GM21717 (cell line): ENCODE measurements at regions not wholly inside any gene's neighbourhood (a gene's known extent, or its start where the extent isn't known, plus 50 kb on each side); places are given as distances from the start of the nearest gene placed in this dataset.

Experiments used
- ATAC-seq: cut with Tn5 transposase; IDR thresholded peaks from one replicate; pipeline ENCODE4 v1.9.1; 2021; ENCODE audit warnings: mild to moderate bottlenecking, moderate library complexity; ENCODE audit not compliant: unreplicated experiment

DNA sequence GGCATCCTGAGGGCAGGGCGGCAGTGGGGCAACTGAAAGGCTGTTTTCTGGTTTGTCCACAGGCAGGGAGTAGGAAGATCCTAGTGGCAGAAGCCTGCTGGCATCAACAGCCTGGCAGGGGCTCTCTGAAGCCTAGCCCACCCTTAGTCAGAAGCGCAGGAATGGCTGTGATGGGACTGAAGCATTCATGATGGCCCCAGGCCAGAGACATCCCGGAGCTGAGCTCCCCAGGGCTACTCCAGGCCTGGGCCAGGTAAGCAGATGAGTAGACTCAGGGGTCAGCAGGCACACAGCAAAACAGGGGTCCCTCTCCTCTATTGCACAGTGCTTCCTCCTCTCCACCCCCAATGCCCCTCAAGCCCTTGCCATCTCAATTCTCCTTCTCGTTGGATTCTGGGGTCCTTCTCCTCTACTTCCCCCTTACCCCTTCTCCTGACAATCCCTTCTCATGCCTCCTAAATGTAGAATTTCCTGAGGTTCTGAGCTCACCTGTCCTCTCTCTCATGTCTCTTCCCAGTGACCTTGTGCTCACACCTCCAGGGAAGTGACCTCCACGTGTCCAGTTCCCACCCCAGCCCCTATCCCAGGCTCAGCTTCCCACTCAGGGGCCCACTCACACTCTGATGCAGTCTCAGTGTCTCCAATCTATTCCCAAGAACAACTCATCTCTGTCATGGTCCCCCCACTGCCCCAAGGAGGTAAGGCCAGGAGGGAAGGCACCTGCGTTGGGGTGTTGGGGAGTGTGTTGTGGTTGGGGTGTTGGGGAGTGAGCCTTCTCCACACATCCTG is 158.7 kb upstream of the ZNF507 start:
- ATAC-seq, result no peak

- ATAC-seq, result no peak
These were observed 156.5 kb upstream of the ZNF507 start for GRCh38 chr19:32188921-32189320.

DNA sequence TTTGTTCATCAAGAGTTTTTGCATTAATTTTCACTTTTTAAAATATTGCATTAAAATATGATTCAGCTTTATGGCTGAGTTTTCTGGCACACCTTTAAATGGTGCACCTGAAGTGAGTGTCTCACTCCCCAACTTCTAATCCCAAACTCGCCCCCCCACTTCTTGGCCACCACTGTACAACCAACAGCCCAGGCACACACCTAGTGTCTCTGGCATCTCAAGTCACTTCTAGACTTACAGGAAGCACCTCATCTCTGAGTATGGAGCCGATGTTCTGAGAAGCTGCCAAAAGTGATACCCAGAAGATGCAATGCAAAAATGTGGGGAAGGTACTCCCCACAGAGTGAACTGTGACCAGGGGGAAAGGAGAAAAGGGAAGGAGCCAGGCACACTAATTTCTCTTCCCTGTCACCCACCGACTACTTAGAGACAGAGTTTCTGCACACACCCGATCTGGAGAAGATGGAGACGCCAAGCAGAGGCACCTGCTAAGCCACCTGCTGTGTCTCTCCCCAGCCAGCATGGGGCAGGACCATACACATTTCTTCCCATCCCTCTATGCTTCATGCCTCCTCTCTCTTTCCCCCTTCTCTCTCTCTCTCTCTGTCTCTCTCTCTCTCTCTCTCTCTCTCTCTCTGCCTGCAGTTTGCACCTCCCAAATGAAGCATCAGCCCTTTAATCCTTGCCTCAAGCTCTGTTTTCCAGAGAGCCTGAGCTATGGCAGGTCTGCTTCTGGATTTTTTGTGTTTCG is 155.3 kb upstream of the ZNF507 start:
- ATAC-seq, result no peak

DNA sequence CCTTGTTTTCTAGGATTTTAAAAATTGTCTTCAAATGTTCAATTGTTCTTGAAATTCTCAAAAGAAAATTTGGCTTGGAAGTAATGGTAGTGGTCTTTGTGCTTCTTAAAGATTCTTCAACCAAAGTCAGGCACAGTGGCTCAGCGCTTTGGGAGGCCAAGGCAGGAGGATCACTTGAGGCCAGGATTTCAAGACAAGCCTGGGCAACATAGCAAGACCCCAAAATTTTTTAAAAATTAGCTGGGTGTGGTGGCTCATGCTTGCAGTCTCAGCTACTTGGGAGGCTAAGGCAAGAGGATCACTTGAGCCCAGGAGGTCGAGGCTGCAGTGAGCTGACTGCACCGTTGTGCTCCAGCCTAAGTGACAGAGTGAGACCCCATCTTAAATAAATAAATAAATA is 153.5 kb upstream of the ZNF507 start:
- ATAC-seq, result no peak

DNA sequence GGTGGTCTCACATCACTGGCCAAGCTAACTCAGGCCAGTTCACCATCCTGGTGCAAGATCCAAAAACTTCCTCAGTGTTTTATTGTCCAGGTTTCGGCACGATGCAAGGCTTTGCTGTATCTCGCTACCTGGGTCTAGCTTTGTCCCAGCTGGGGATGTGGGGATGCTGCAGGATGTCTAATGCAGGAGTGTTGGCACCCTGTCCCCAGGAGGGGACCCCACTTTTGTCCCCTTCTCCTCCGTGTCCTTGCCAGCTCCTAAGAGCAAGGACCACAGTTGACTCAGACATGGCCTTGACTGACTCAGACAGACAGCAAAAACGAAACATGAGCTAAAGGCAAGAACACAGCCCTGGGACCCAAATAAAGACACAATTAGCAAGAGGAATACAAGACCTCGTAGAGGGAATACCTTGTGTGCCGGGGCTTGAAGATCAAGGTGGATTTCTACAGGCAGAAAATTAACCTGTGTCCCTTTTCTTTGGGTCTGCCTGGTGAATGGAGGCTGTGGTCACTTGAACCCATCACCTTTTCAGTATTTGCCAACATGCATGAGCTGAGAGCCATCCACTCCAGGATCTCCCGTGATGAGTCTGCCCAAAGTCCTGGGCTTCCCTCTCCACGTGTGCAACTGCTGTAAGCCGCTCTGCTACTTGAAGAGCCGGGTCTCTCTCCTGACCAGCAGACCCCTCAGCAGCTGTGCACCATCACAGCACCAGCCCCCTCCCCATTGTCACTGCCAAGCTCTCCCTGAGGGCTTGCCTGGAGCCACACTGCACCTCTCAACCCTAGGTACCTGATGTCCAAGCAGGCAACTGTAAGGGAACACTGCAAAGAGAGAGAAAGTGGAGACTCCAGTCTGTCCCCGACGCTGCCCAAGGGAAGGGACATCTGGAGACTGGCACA is 149.5 kb upstream of the ZNF507 start:
- ATAC-seq, result no peak

- no peak for ATAC-seq
These were observed 148.6 kb upstream of the ZNF507 start for GRCh38 chr19:32196690-32197420.

- ATAC-seq, result no peak
These were observed 147.2 kb upstream of the ZNF507 start for GRCh38 chr19:32197896-32198882.

GRCh38 chr19:32199501-32200040 is 145.8 kb upstream of the ZNF507 start:
- ATAC-seq, result no peak

DNA sequence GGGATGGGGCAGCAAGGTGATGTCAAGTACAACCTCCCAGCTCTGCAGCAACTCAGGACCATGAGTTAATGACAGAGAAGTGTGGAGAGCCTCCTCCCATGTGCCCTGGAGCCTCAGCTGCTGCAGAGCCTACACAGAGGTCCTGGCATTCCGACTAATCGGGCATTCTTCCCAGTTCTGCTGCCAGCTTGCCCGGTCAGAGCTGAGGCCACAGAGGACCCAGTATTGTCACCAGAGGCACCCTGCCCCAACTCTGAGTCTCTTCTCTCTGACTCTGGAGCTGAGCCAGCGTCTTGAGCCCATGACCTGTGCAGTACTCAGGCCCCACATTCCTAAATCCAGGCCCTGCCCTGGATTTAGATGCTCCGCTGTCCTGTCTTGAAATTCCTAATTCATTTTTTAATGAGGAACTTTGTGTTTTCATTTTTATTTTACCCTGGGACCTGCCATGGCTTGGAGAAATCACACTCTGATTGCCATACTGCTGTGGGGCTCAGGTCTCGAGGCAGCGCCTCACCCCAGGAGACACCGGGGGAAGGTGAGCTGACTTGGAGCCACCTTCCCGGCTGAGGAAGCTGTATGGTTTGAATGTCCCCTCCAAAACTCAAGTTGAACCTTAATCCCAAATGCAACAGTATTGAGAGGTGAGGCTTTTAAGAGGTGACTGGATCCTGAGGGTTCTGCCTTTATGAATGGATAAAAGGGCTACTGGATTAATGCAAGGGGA is 144.9 kb upstream of the ZNF507 start:
- no peak for ATAC-seq

GRCh38 chr19:32201211-32201610 is 144.2 kb upstream of the ZNF507 start:
- no peak for ATAC-seq

- ATAC-seq, result no peak
These were observed 143.8 kb upstream of the ZNF507 start for GRCh38 chr19:32201636-32202051.

DNA sequence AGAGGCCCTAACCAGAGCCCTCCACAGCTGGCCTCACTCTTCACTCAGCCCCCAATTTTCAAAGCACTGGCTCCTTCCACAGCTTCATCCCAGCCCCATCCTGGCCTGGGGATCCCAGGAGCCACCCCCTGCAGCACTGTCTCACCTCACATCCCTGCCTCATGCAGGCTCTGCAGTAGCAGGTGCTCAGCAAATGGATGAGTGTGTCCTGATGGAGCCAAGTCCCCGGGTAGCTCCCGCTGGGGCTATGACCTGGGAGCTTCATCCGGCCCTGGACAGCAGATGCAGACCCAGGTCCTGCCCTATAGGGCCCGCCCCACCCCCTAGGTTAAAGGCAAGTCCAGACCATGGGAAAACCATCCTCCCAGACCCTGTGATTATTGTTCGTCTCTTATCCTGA is 143.2 kb upstream of the ZNF507 start:
- no peak for ATAC-seq

DNA sequence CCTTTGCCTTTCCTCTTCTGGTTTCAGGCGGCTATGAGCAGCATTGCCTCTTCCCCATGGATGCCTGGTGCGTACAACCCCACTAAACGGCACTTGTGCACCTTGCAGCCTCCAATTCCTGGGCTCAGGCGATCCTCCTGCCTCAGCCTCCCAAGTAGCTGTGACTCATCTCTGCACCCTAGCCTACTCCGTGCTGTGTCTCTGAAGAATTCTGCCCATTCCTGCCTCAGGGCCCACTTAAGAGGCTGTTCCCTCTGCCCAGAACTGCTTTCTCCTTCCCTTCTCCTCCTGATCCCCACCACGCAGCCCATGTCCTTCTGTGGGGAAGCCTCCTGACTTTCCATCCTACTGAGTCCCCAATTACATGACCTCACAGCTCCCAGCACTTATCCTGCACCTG is 142.2 kb upstream of the ZNF507 start:
- no peak for ATAC-seq

DNA sequence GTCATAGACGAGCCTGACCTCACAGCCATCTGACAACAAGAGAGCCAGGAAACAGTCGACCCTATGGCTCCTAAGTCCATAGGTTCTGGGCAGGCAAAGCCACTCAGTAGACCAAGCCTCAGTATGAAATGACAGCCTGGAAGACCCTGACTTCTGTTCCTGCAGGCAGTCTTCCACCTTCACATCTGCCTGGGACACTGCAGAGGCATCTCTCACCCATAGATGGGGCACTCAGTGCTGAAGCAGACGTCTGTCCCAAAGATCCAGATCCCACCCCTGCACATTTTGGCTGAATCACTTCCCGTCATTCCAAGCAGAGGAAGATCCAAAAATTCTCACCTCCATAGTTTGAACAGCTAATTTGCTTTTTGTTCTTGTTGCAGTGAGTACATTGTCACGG is 139.3 kb upstream of the ZNF507 start:
- ATAC-seq, result no peak

- ATAC-seq, result no peak
These were observed 137.3 kb upstream of the ZNF507 start for GRCh38 chr19:32208060-32208459.

DNA sequence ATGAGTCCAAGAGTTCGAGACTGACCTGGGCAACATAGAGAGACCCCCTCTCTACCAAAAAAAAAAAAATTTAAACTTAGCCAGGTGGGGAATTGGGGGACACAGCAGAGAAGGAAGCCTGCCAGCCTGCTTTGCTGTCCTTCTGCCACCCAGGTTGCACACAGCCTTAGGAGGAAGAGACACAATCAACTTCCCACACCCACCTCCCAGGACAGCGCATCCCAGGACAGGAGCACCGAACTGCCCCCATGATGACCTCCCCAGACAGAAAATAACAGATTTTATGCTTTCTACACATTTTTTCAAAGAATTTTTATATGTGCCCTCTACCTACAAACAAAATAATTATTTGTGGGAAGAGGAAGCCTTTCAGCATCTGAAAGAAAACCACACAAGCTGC is 126.0 kb upstream of the ZNF507 start:
- no peak for ATAC-seq

DNA sequence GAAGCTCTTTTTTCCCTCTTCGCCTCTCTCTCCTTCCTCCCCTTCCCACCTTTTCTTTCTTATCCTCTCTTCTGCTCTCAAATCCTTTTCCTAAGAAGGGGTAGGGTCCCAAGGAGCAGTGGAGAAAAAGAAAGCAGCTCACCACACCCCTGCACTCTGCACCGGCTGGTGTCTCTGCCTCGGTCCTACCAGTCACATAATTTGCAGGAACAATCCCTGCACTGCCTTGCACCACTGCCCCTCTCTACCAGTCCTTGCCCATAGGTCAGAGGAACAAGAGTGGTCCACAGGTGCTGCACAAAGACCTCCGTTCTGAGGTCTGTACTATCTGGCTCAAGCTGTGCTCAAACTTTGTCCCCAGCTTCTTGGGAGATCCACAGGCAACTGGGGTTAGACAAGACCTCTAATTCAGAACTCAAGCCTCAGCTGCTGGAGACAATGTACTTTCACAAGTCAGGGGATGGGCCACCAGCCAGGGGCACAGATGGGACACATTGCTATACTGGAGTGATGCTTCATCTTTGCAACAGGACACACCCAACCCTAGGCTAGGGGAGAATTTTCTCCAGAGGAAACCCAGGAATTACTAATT is 125.4 kb upstream of the ZNF507 start:
- no peak for ATAC-seq

- ATAC-seq, result no peak
These were observed 124.5 kb upstream of the ZNF507 start for GRCh38 chr19:32220951-32221350.
